K562 (cell line): ENCODE measurements at regions not wholly inside any gene's neighbourhood (a gene's known extent, or its start where the extent isn't known, plus 50 kb on each side); places are given as distances from the start of the nearest gene placed in this dataset.
A peak's percentile ranks its signal among the peaks of the same experiment; 100 is the strongest.

Experiments
- ATAC-seq: fragments of 200-7000 bp; cut with Tn5 transposase; 3 replicates; pipeline ENCODE4 v1.9.1; 2020; ENCODE audit warnings: moderate library complexity
- BruUV-seq: library from RNA; stranded (reverse); fragments of 400-500 nt; replicated peaks from 2 replicates; lab custom pipeline; 2021; lab: Mats Ljungman, UMichigan
- CTCF ChIA-PET: fragments of 300-600 bp; formaldehyde crosslinking; extraction: SDS; loops from one replicate; lab custom pipeline; 2021; ENCODE audit warnings: low intra/inter-chr PET ratio; lab: Yijun Ruan, JAX
- POLR2A ChIA-PET: fragments of 300-600, 350-650 bp; sonication (Branson Sonifier 250); formaldehyde crosslinking; extraction: SDS; loops from one replicate; lab custom pipeline; 2021; ENCODE audit warnings: antibody characterized with exemption, inconsistent platforms; lab: Yijun Ruan, JAX
- DNase-seq, 4 experiments: peaks; one replicate each; pipeline versions ENCODE4 v3.0.0 to v3.0.0-alpha.2; 2011 to 2018; ENCODE audit warnings: low spot score in 3 of 4, mixed read lengths in 3 of 4; ENCODE audit errors: extremely low read depth in 1 of 4
- FAIRE-seq: peaks from 2 replicates; lab custom pipeline; 2011; peaks lifted over from hg19 to GRCh38; lab: Jason Lieb, UNC
- H2AFZ ChIP-seq: 2 replicates; pipeline ENCODE4 v1.6.0; 2011; ENCODE audit warnings: low read depth, low read length, control low read depth, inconsistent platforms
- H3K27ac ChIP-seq: fragments of 200-600 bp; 3 replicates; pipeline ENCODE4 v1.8.0; 2011; ENCODE audit warnings: low read depth, mild to moderate bottlenecking, control low read depth, inconsistent platforms, low read length, moderate library complexity, mixed read lengths; ENCODE audit errors: extremely low read depth
- H3K27me3 ChIP-seq, 2 experiments: fragments of 300-600 bp in 1 of 2; 2 replicates in 1 of 2; 3 replicates in 1 of 2; pipeline versions ENCODE4 v1.6.0 to v1.8.0; 2011; ENCODE audit warnings: inconsistent platforms in 2 of 2, low read length in 2 of 2, mild to moderate bottlenecking in 1 of 2, mixed read lengths in 1 of 2, moderate library complexity in 1 of 2; ENCODE audit not compliant: control insufficient read depth in 2 of 2, insufficient read depth in 2 of 2
- H3K36me3 ChIP-seq: fragments of 300-600 bp; 3 replicates; pipeline ENCODE4 v1.8.0; 2011; ENCODE audit warnings: mild to moderate bottlenecking, low read length, inconsistent platforms; ENCODE audit not compliant: control insufficient read depth, insufficient read depth
- H3K4me1 ChIP-seq, 2 experiments: fragments of 200-600 bp in 1 of 2; replicated peaks in 1 of 2; 2 replicates in 1 of 2; 3 replicates in 1 of 2; pipeline versions ENCODE4 v1.5.1 to v1.8.0; 2011; ENCODE audit warnings: inconsistent platforms in 2 of 2, low read length in 2 of 2, mild to moderate bottlenecking in 1 of 2, mixed read lengths in 1 of 2, moderate library complexity in 1 of 2; ENCODE audit not compliant: control insufficient read depth in 2 of 2, insufficient read depth in 2 of 2
- H3K4me2 ChIP-seq: 2 replicates; pipeline ENCODE4 v1.6.1; 2011; ENCODE audit warnings: low read length, control low read depth, inconsistent platforms, mixed read lengths; ENCODE audit not compliant: insufficient read depth
- H3K4me3 ChIP-seq: fragments of 200-600 bp; sonication (generic), shearing (Covaris generic); 2 replicates; pipeline ENCODE4 v1.5.1; 2016; ENCODE audit warnings: control low read depth, inconsistent platforms
- H3K79me2 ChIP-seq: fragments of 200-600 bp; 3 replicates; pipeline ENCODE4 v1.8.0; 2011; ENCODE audit warnings: low read length, inconsistent platforms; ENCODE audit not compliant: control insufficient read depth, insufficient read depth
- H3K9ac ChIP-seq, 2 experiments: 2 replicates each; pipeline versions ENCODE4 v1.6.0 to v1.6.1; 2011; ENCODE audit warnings: low read depth in 2 of 2, low read length in 2 of 2, control low read depth in 1 of 2, inconsistent platforms in 1 of 2, mild to moderate bottlenecking in 1 of 2, mixed read lengths in 1 of 2; ENCODE audit not compliant: insufficient read depth in 1 of 2
- H3K9me1 ChIP-seq: one replicate; pipeline ENCODE4 v1.6.0; 2011; ENCODE audit warnings: inconsistent platforms, mild to moderate bottlenecking, low read length, moderate library complexity; ENCODE audit not compliant: control insufficient read depth, insufficient read depth
- H3K9me3 ChIP-seq: replicated peaks from 2 replicates; pipeline ENCODE4 v1.5.1; 2011; ENCODE audit warnings: low read depth, low read length, inconsistent platforms; ENCODE audit not compliant: control insufficient read depth, insufficient read depth
- H4K20me1 ChIP-seq: replicated peaks from 2 replicates; pipeline ENCODE4 v1.6.1; 2011; ENCODE audit warnings: low read length, inconsistent platforms, mixed read lengths; ENCODE audit not compliant: control insufficient read depth, insufficient read depth
- ASH1L ChIP-seq: fragments of 450-650 bp; IDR thresholded peaks from 2 replicates; pipeline ENCODE4 v1.6.1; 2018; ENCODE audit warnings: borderline replicate concordance, mild to moderate bottlenecking, low read depth; ENCODE audit not compliant: partially characterized antibody
- DACH1 ChIP-seq: fragments of 450-650 bp; IDR thresholded peaks from 2 replicates; pipeline ENCODE4 v1.6.1; 2018; ENCODE audit not compliant: partially characterized antibody
- GATAD2A ChIP-seq: fragments of 450-650 bp; IDR thresholded peaks from 2 replicates; pipeline ENCODE4 v1.6.1; 2017
- HBP1 ChIP-seq: fragments of 450-650 bp; formaldehyde crosslinking; IDR thresholded peaks from 2 replicates; pipeline ENCODE4 v1.4.0; 2022; ENCODE audit warnings: missing genetic modification characterization
- KLF16 ChIP-seq: IDR thresholded peaks from 2 replicates; pipeline ENCODE4 v1.6.1; 2016; ENCODE audit warnings: antibody characterized with exemption
- MYNN ChIP-seq, 2 experiments: sonication (generic); formaldehyde crosslinking in 1 of 2; IDR thresholded peaks; 2 replicates each; pipeline versions ENCODE4 v1.5.0 to v1.6.1; 2016 to 2020; ENCODE audit warnings: antibody characterized with exemption in 1 of 2, missing genetic modification reagents in 1 of 2
- NONO ChIP-seq, 2 experiments: fragments of 200-400 bp in 1 of 2; fragments of 450-650 bp in 1 of 2; formaldehyde crosslinking in 1 of 2; IDR thresholded peaks; 2 replicates each; pipeline ENCODE4 v1.6.1; 2017; ENCODE audit warnings: low read depth in 2 of 2, mild to moderate bottlenecking in 2 of 2, moderate library complexity in 2 of 2, low read length in 1 of 2
- PRMT5 ChIP-seq: sonication (generic); formaldehyde crosslinking; IDR thresholded peaks from 2 replicates; pipeline ENCODE4 v1.5.0; 2020; ENCODE audit warnings: missing genetic modification reagents
- RFX1 ChIP-seq: fragments of 450-650 bp; IDR thresholded peaks from 2 replicates; pipeline ENCODE4 v1.6.1; 2016; ENCODE audit warnings: mild to moderate bottlenecking, moderate library complexity
- SP1 ChIP-seq: sonication (generic); formaldehyde crosslinking; IDR thresholded peaks from 2 replicates; pipeline ENCODE4 v1.8.1; 2022; ENCODE audit warnings: mild to moderate bottlenecking, missing genetic modification reagents
- ZFX ChIP-seq: sonication (generic); formaldehyde crosslinking; IDR thresholded peaks from 2 replicates; pipeline ENCODE4 v1.8.0; 2022; ENCODE audit warnings: mild to moderate bottlenecking, missing genetic modification reagents, moderate library complexity
- ZNF121 ChIP-seq: sonication (generic); formaldehyde crosslinking; conservative IDR thresholded peaks from 2 replicates; pipeline ENCODE4 v1.8.0; 2022; ENCODE audit warnings: missing genetic modification reagents
- ZNF232 ChIP-seq: sonication (generic); formaldehyde crosslinking; IDR thresholded peaks from 2 replicates; pipeline ENCODE4 v1.8.0; 2022; ENCODE audit warnings: mild to moderate bottlenecking, missing genetic modification reagents
- ZNF253 ChIP-seq: fragments of 250-450 bp; sonication (Bioruptor Pico); conservative IDR thresholded peaks from 2 replicates; pipeline ENCODE4 v1.6.1; 2021; ENCODE audit warnings: mild to moderate bottlenecking
- ZNF384 ChIP-seq: IDR thresholded peaks from 2 replicates; pipeline ENCODE4 v1.6.1; 2012; ENCODE audit warnings: low read depth, low read length, improper control_type of control experiment
- ZNF408 ChIP-seq: fragments of 250-450 bp; sonication (Bioruptor Pico); IDR thresholded peaks from 2 replicates; pipeline ENCODE4 v1.4.0; 2020; ENCODE audit warnings: low read depth, mild to moderate bottlenecking, moderate library complexity
- ZNF76 ChIP-seq: fragments of 250-450 bp; sonication (Bioruptor Pico); IDR thresholded peaks from 2 replicates; pipeline ENCODE4 v1.4.0; 2020; ENCODE audit warnings: mild to moderate bottlenecking, moderate library complexity, borderline replicate concordance
- WGBS: fragments of 100-300 bp; shearing (Covaris generic); methylation state at CpG from one replicate; pipeline ENCODE4 v1.1.6; 2016; ENCODE audit warnings: low coverage, mixed read lengths; ENCODE audit not compliant: insufficient coverage; ENCODE audit errors: missing lambda C conversion rate; 5-methylcytosine and 5-hydroxymethylcytosine counted together
- in situ Hi-C: fragments of 300-500 bp; cut with MboI; formaldehyde crosslinking; loops from 4 replicates; pipeline ENCODE4 v1.15.0; 2018; ENCODE audit warnings: inconsistent platforms, mixed read lengths
- intact Hi-C: fragments of 100-400 bp; cut with micrococcal nuclease; formaldehyde crosslinking; loops from 2 replicates; pipeline ENCODE4 v1.14.2; 2022

- in situ Hi-C loops = no loop called here
Measured at GRCh38 chr18:26649193-26649543, 100.8 kb upstream of the KCTD1 start.

GRCh38 chr18:26648509-26649192 is 100.3 kb upstream of the KCTD1 start:
- H3K9ac ChIP-seq = no peak overlapping the region
- no peaks in the 10 kb centered on the region for H3K27me3 ChIP-seq
- ChIA-PET CTCF (interaction anchor here (1.1 kb wide), 1 partner anchor 341 kb away, joined by 3 read pairs; no protein-coding TSS in a partner anchor), POLR2A (interaction anchor here (0.5 kb wide), 1 partner anchor 20 kb away, joined by 3 read pairs; no protein-coding TSS in a partner anchor)
- H3K79me2 ChIP-seq = no peaks in the 10 kb centered on the region
- no peaks in the 10 kb centered on the region for H3K4me1 ChIP-seq
- no TSS peak for BruUV-seq
- in situ Hi-C loops (no loop called here), intact Hi-C loops (loop anchor here (1.0 to 10.0 kb wide), 5 partner anchors 27 to 724 kb away; no protein-coding TSS in a partner anchor)
- FAIRE-seq (no peak), ATAC-seq (no peak), DNase-seq (no peak)
- H3K36me3 ChIP-seq = no peaks in the 10 kb centered on the region
- no peaks in the 10 kb centered on the region for H3K9me3 ChIP-seq
- H4K20me1 ChIP-seq = no peaks in the 10 kb centered on the region
- no peak overlapping the region for H3K4me3 ChIP-seq
- H3K27ac ChIP-seq = no peak overlapping the region
- under 1% methylated on average over 6 of the region's 6 CpGs for WGBS
- TF ChIP-seq DACH1 = peak; percentile 86
- TF ChIP-seq HBP1 = no peak
- TF ChIP-seq ASH1L = no peak
- TF ChIP-seq MYNN (IDR thresholded peaks at IDR 0.05) = no peak
- no peak for TF ChIP-seq MYNN (CRISPR knock-in tag; IDR thresholded peaks at IDR 0.05)
- TF ChIP-seq RFX1 = no peak
- 0 out of 2 replicates have a peak, but pooled peaks have one; percentile 54 for TF ChIP-seq ZNF232 (CRISPR knock-in tag)
- no peak for TF ChIP-seq ZNF408 (CRISPR knock-in tag)
- TF ChIP-seq ZNF384 = no peak
- H3K9me1 ChIP-seq = no peaks in the 10 kb centered on the region
- no peak overlapping the region for H2AFZ ChIP-seq
- H3K4me2 ChIP-seq = no peak overlapping the region

More at GRCh38 chr18:26649193-26649543, 100.8 kb upstream of the KCTD1 start:
- H3K27ac ChIP-seq = no peak overlapping the region
- H3K79me2 ChIP-seq = no peaks in the 10 kb centered on the region
- no peaks in the 10 kb centered on the region for H4K20me1 ChIP-seq
- intact Hi-C loops = loop anchor here (1.0 to 10.0 kb wide), 5 partner anchors 28 to 724 kb away; no protein-coding TSS in a partner anchor
- ChIA-PET POLR2A (interaction anchor here (0.8 kb wide), 1 partner anchor 728 kb away, joined by 3 read pairs; no protein-coding TSS in a partner anchor), CTCF (no interaction called here)
- DNase-seq (no peak), ATAC-seq (no peak), FAIRE-seq (no peak)
- H2AFZ ChIP-seq = no peak overlapping the region
- H3K4me1 ChIP-seq = no peaks in the 10 kb centered on the region
- no TSS peak for BruUV-seq
- WGBS = 7% methylated on average over 6 of the region's 6 CpGs
- H3K27me3 ChIP-seq = no peaks in the 10 kb centered on the region
- H3K9me3 ChIP-seq = no peaks in the 10 kb centered on the region
- H3K4me3 ChIP-seq = no peak overlapping the region
- H3K4me2 ChIP-seq = no peak overlapping the region
- H3K9me1 ChIP-seq = no peaks in the 10 kb centered on the region
- H3K36me3 ChIP-seq = no peaks in the 10 kb centered on the region
- no peak overlapping the region for H3K9ac ChIP-seq
- TF ChIP-seq ZFX = no peak
- TF ChIP-seq ZNF121 = no peak
- no peak for TF ChIP-seq NONO (IDR thresholded peaks at IDR 0.05; ENCODE audit: low read depth in 2 of 2, low read length in 1 of 2)
- TF ChIP-seq ZNF76 (CRISPR knock-in tag) = no peak
- no peak for TF ChIP-seq ZNF253
- no peak for TF ChIP-seq KLF16
- TF ChIP-seq PRMT5 = no peak
- TF ChIP-seq GATAD2A = no peak
- TF ChIP-seq SP1 = no peak
